ENCODE measurements at regions not wholly inside any gene's neighbourhood (a gene's known extent, or its start where the extent isn't known, plus 50 kb on each side); places are given as distances from the start of the nearest gene placed in this dataset.
"Not testable (repeated sequence)": the region's sequence is repeated elsewhere in the genome, so short reads cannot be mapped to it uniquely, and the experiment has no call there.

DNA sequence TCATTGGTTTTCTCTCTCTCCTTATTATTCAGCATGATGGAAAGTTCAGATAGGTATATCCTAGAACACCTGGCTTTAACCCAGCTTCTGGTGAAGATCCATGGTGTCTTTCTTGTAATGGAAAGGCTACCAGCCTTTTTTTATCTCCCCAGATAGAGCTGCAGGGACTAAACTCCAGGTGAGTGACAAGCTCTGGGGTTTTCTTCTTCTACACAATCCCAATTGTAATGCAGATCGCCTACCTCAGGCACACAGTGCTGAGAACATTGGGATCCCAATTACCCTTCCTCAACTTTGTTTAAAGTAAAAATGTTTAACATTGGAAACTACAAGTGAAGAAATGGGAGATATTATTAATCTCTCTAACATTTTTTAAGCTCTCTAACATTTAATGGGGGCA, 1851.7 kb downstream of the PCDH9 start:
- TF ChIP-seq, protein P1, sequence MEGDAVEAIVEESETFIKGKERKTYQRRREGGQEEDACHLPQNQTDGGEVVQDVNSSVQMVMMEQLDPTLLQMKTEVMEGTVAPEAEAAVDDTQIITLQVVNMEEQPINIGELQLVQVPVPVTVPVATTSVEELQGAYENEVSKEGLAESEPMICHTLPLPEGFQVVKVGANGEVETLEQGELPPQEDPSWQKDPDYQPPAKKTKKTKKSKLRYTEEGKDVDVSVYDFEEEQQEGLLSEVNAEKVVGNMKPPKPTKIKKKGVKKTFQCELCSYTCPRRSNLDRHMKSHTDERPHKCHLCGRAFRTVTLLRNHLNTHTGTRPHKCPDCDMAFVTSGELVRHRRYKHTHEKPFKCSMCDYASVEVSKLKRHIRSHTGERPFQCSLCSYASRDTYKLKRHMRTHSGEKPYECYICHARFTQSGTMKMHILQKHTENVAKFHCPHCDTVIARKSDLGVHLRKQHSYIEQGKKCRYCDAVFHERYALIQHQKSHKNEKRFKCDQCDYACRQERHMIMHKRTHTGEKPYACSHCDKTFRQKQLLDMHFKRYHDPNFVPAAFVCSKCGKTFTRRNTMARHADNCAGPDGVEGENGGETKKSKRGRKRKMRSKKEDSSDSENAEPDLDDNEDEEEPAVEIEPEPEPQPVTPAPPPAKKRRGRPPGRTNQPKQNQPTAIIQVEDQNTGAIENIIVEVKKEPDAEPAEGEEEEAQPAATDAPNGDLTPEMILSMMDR (IDR thresholded peaks at IDR 0.05; ENCODE audit: extremely low read depth, missing control alignments), result no peak
- DNase-seq (ENCODE audit: low spot score), result no peak

DNA sequence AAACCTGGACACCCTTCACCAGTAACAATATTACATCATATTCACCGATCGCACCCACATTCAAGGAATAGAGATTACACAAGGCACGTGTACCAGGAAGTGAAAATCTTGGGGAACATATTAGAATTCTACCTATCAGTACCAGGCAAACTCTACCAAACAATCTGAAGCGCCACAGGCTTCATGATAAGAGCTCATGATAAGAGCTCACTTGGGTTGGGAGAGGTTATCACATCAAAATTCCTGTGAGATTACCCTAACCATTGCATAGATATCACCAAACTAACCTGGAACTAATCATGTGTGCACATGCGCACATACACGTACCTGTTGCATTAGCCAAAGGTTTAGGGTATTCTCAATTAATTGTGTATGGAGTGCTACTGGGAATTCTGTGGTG, 1861.3 kb downstream of the PCDH9 start:
- TF ChIP-seq, protein P1 (IDR thresholded peaks at IDR 0.05; ENCODE audit: extremely low read depth, missing control alignments), result no peak
- no peak for DNase-seq (ENCODE audit: low spot score)

DNA sequence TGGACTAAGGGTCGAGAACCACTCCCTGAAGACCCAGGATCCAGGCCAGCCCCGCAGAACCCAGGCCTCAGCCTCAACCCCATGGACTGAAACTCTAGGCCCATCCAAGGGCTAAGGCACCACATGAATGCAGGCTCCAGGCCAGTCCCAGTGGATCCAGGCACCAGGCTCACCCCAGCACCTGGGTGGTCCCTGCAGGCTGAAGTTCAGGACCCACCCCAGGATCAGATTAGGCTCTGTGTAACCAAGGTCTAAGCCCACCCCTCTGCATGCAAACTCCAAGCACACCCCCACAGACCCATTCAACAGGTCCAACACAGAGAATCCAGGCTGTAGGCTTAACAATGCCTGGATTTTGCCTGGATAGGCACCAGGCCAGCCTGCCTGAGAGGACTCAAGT, 1876.2 kb downstream of the PCDH9 start:
- TF ChIP-seq, protein P1 (IDR thresholded peaks at IDR 0.05; ENCODE audit: extremely low read depth, missing control alignments), result no peak
- no peak for DNase-seq (ENCODE audit: low spot score)

DNA sequence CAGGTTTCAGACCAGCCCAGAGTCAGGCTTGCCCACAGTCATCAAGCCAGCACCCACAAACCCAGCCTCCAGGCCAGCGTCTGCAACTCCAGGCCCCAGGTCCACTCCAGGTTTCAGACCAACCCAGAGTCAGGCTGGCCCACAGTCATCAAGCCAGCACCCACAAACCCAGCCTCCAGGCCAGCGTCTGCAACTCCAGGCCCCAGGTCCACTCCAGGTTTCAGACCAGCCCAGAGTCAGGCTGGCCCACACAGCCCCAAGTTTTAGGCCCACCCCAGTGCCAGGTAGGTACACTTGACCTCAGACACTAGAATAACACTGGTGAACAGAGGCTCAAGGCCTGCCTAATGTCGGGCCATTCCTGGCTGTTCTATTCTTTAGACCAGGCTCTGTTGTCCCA, 1877.0 kb downstream of the PCDH9 start:
- not testable (repeated sequence) for DNase-seq (ENCODE audit: low spot score)

DNA sequence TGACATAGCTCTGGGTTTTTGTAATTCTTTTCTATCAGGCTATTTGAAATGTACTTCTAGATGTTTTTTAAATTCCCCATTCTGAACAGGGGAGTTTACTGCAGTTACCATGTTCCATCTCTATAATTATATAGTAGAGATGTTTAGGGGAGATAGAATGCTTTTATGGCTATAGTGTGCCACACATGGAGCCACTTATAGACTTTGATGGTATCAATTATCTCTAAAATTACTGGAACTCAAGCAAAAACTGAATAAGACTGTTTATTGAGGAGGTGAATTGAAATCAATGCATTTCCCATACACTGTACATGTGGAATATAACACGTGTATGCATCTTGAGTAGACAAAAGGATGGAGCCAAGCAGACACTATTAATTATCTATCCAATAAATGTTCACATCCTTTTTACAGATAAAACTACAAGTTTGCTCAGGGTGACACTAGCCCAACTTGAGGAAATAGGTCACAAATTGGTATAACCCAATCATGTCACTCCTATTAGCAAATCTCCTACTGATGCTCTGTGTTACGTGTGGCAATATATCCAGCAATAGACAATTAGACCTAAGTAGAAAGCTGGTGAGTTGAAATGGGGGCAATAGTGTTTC, 1882.6 kb downstream of the PCDH9 start:
- TF ChIP-seq, protein P1 (IDR thresholded peaks at IDR 0.05; ENCODE audit: extremely low read depth, missing control alignments), result no peak

DNA sequence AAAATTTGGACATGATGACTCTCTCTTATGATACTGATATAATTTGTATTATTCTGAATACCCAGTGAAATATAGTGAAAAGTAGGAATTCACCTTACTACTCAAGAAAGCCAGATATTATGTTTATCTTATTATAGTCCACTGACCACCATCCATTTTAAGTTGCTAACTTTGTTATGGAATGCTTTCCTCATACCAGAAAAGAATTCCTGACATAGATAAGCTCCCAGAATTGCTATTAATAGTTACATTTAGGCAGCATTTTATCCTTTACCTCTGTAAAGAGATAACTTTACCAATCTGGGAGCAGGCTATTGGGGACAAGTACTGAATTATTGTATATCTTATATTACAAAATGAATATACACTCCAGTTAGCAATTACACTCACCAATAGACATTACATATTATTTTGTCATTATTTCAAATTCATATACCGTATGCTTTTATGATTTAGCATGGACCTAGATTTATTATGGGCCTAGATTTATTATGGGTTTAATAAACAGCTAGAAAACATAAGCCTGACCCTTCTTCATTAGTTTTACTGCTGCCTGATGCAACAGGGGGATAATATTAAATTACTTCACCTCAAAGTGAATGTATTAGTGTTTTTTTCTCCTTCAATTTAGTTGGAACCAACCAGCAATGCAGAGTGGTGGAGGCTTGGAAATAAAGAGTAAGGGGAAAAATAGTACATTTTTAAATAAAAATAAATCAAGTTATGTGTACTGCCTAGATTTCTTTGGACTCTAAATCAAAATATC, 1886.1 kb downstream of the PCDH9 start:
- TF ChIP-seq, protein P1 (IDR thresholded peaks at IDR 0.05; ENCODE audit: extremely low read depth, missing control alignments), result no peak
- no peak for DNase-seq (ENCODE audit: low spot score)

More for the DNA sequence above, 1882.6 kb downstream of the PCDH9 start:
- no peak for DNase-seq (ENCODE audit: low spot score)

DNA sequence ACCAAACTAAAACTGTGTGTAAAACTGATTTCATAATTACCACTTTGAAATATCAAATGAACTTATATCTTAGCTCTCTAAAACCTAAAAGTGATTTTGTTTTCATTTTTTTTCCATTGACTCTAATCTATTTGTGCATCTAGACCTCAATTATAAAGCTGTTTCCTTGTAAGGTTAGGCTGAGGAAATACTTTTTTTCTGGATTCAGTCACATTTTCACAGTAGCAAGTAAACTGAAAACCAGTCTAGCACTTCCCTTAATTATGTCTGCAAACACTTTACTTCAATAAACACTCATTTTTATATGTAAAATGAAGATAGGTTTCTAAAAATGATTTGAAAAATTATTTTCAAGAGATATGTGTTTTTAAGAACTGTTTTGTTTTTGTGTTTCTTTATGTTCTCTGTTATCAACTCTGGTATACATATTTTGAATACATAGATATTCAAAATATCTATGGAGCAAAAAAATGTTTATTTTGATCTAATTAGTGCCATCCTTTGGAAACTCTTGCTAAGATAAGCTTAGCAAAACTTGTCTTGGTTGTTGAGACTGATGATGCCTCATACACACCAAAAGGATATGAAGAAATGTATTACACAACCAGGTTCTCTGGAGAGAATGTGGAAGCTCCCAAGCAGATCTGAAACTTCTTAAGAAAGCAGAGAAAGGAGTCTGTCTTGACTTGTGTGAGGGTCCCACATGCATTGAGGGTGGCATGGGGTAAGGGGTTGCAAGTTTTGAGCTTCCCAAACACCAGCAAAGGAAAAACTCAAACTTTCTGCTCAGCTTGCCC, 1887.4 kb downstream of the PCDH9 start:
- TF ChIP-seq, protein P1 (IDR thresholded peaks at IDR 0.05; ENCODE audit: extremely low read depth, missing control alignments), result no peak
- DNase-seq (ENCODE audit: low spot score), result no peak
